Duodenal mucosa (tissue), 2 donors: ENCODE measurements at regions not wholly inside any gene's neighbourhood (a gene's known extent, or its start where the extent isn't known, plus 50 kb on each side); places are given as distances from the start of the nearest gene placed in this dataset.

Experiments used
- H3K27ac ChIP-seq: one replicate; pipeline ENCODE4 v1.7.0; 2013; ENCODE audit warnings: low read depth, low read length
- H3K27me3 ChIP-seq, 2 donors: one replicate each; pipeline ENCODE4 v1.7.0; 2013; ENCODE audit warnings: low read length in 2 of 2, control low read depth in 1 of 2; ENCODE audit not compliant: insufficient read depth in 2 of 2, control insufficient read depth in 1 of 2
- H3K36me3 ChIP-seq, 2 donors: one replicate each; pipeline ENCODE4 v1.7.0; 2013; ENCODE audit warnings: low read length in 2 of 2, control low read depth in 1 of 2; ENCODE audit not compliant: insufficient read depth in 2 of 2, control insufficient read depth in 1 of 2
- H3K4me1 ChIP-seq, 2 donors: one replicate each; pipeline ENCODE4 v1.7.0; 2013; ENCODE audit warnings: low read length in 2 of 2, control low read depth in 1 of 2; ENCODE audit not compliant: insufficient read depth in 2 of 2, control insufficient read depth in 1 of 2
- H3K4me3 ChIP-seq, 2 donors: one replicate each; pipeline ENCODE4 v1.7.0; 2013; ENCODE audit warnings: low read length in 2 of 2, low read depth in 1 of 2
- H3K9ac ChIP-seq, 2 donors: one replicate each; pipeline ENCODE4 v1.7.0; 2013; ENCODE audit warnings: low read length in 2 of 2, low read depth in 1 of 2
- H3K9me3 ChIP-seq, 2 donors: one replicate each; pipeline ENCODE4 v1.7.0; 2013; ENCODE audit warnings: low read length in 2 of 2, control low read depth in 1 of 2; ENCODE audit not compliant: control insufficient read depth in 1 of 2

DNA sequence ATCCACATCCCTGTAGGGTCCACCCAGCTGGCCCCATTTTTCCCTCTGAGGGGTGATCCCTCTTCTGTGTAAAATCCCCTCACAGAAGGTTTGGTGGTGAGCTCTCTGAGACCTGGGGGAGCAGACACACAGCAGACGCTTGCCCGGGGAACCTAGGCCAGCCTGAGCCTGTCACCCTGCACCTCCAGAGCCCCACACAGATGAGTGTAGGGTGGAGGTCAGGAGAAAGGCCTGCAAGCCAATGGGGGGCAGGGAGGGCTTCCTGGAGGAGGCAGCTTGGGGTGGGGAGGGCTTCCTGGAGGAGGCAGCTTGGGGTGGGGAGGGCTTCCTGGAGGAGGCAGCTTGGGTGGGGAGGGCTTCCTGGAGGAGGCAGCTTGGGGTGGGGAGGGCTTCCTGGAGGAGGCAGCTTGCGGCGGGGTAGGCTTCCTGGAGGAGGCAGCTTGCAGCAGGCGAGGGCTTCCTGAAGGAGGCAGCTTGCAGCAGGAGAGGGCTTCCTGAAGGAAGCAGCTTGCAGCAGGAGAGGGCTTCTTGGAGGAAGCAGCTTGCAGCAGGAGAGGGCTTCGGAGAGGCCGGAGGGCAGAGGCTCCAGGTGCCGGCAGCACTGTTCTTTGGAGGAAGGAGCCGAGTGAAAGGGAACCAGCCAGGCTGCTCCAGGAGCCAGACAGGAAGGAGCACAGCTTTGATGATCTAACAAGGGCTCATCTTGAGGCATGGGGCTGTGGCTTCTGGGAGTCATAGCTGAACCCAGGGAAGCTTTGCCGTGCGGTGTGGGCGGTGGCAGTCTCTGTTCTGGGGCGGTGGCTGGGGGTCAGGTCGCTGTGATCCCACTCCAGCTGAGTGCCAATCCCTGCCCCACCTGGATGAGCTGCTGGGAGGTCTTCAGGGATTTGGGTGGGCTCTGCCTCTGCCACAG lies 83.7 kb upstream of the ZNF469 start:
- Histone ChIP-seq H3K27me3 (no peaks in the 10 kb centered on the region), H3K9ac (no peak overlapping the region), H3K4me3 (no peak overlapping the region), H3K27ac (no peak overlapping the region), H3K4me1 (no peaks in the 10 kb centered on the region), H3K9me3 (no peaks in the 10 kb centered on the region), H3K36me3 (no peaks in the 10 kb centered on the region)

- Histone ChIP-seq H3K27ac (no peak overlapping the region), H3K9me3 (no peaks in the 10 kb centered on the region), H3K4me3 (no peak overlapping the region), H3K4me1 (peaks cover 0 to 6% of the 10 kb centered on the region in 2 donors), H3K36me3 (no peaks in the 10 kb centered on the region), H3K27me3 (no peaks in the 10 kb centered on the region), H3K9ac (no peak overlapping the region)
Observed at GRCh38 chr16:88299751-88300462, 82.9 kb upstream of the ZNF469 start.

DNA sequence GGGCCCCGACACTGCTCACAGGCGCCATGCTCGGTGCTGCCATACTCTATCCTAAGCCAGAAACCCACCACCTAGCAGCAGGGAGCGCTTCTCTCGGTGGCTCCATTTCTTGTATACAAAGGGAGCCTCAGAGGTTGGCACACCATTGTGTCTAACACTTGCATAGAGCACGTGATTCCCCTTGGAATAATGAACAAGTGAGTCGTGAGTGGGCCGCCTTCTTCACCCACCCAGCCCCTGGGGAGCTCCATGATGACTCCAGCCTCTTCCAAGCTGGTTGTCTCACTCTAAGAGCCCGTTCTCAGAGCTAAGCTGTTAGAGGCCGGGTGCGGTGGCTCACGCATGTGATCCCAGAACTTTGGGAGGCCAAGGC lies 82.3 kb upstream of the ZNF469 start:
- no peaks in the 10 kb centered on the region for H3K27me3 ChIP-seq
- no peaks in the 10 kb centered on the region for H3K36me3 ChIP-seq
- no peak overlapping the region for H3K27ac ChIP-seq
- no peak overlapping the region for H3K9ac ChIP-seq
- H3K4me1 ChIP-seq, result peaks cover 0 to 11% of the 10 kb centered on the region in 2 donors
- peaks cover 3% of the 10 kb centered on the region in 2 donors for H3K9me3 ChIP-seq
- no peak overlapping the region for H3K4me3 ChIP-seq

GRCh38 chr16:88301431-88301830 lies 81.3 kb upstream of the ZNF469 start:
- Histone ChIP-seq H3K9me3 (peaks cover 4% of the 10 kb centered on the region in 2 donors), H3K9ac (no peak overlapping the region), H3K4me1 (peaks cover 0 to 13% of the 10 kb centered on the region in 2 donors), H3K27ac (no peak overlapping the region), H3K27me3 (no peaks in the 10 kb centered on the region), H3K4me3 (no peak overlapping the region), H3K36me3 (no peaks in the 10 kb centered on the region)

- H3K9me3 ChIP-seq, result peaks cover 4% of the 10 kb centered on the region in 2 donors
- H3K27me3 ChIP-seq, result no peaks in the 10 kb centered on the region
- H3K4me1 ChIP-seq, result peaks cover 0 to 13% of the 10 kb centered on the region in 2 donors
- H3K9ac ChIP-seq, result no peak overlapping the region
- no peak overlapping the region for H3K27ac ChIP-seq
- H3K36me3 ChIP-seq, result no peaks in the 10 kb centered on the region
- H3K4me3 ChIP-seq, result no peak overlapping the region
Observed at GRCh38 chr16:88301886-88302285, 80.9 kb upstream of the ZNF469 start.

GRCh38 chr16:88302666-88303065 lies 80.1 kb upstream of the ZNF469 start:
- Histone ChIP-seq H3K9me3 (peaks cover 4% of the 10 kb centered on the region in 2 donors), H3K27me3 (no peaks in the 10 kb centered on the region), H3K4me3 (no peak overlapping the region), H3K4me1 (peaks cover 0 to 13% of the 10 kb centered on the region in 2 donors), H3K27ac (no peak overlapping the region), H3K9ac (no peak overlapping the region), H3K36me3 (no peaks in the 10 kb centered on the region)

GRCh38 chr16:88303405-88303804 lies 79.4 kb upstream of the ZNF469 start:
- Histone ChIP-seq H3K36me3 (no peaks in the 10 kb centered on the region), H3K27me3 (no peaks in the 10 kb centered on the region), H3K27ac (no peak overlapping the region), H3K9ac (no peak overlapping the region), H3K9me3 (peaks cover 4% of the 10 kb centered on the region in 2 donors), H3K4me1 (peaks cover 0 to 13% of the 10 kb centered on the region in 2 donors), H3K4me3 (no peak overlapping the region)

DNA sequence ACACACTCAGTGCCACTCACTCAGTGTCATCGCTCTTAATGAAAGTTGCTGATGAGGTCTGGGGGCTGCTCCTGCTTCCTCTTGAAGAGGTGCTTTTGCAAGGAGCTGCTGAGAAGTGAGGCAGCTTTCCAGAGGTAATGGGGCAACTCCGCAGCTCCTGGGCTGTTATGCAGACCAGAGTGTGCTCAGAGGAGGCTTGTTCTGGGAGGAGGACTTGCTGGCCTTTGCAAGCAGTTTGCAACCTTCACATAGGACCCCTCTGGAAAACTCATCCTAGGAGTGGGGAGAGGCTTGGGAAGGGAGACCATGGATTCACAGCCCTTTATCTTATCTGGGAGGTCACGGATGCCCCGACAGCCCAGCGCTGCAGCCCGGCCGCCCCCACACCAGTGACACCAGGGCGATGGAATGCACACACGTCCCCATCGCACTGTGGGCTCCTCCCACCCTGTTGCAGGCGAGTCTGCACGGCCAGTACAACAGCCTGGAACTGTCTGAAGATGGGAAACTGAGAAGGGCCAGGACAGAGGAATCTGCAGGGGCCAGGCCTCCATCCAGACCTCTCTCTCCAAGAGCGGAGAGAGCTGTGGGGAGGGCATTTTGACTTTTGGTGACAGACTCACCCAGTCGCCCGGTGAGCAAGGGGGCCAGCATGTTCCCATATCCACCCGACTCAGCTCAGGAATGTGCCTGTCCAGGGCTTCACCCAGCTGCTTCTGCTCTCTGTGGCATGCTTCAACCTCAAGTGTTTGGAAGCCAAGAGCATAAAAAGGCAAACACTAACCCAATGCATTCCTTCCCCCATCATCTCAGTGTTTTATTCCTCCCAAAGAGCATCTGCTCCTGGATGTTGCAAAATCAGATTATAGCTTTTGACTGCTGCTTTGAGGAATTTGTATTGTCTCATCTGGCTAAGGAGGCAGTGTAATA lies 78.6 kb upstream of the ZNF469 start:
- Histone ChIP-seq H3K4me3 (no peak overlapping the region), H3K4me1 (peaks cover 0 to 13% of the 10 kb centered on the region in 2 donors), H3K27ac (no peak overlapping the region), H3K36me3 (no peaks in the 10 kb centered on the region), H3K9ac (no peak overlapping the region), H3K9me3 (peaks cover 4% of the 10 kb centered on the region in 2 donors), H3K27me3 (no peaks in the 10 kb centered on the region)

DNA sequence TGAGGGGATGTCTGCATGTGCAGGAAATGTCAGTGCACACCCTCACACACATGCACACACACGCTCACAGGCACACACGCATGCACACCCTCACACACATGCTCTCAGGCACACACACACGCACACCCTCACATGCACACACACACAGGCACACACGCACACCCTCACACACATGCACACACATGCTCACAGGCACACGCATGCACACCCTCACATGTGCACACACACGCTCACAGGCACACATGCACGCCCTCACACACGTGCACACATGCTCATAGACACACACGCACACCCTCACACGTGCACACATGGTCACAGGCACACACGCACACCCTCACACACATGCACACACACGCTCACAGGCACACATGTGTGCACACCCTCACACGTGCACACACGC lies 77.6 kb upstream of the ZNF469 start:
- H3K9me3 ChIP-seq, result peaks cover 4% of the 10 kb centered on the region in 2 donors
- H3K9ac ChIP-seq, result no peak overlapping the region
- no peak overlapping the region for H3K27ac ChIP-seq
- H3K4me1 ChIP-seq, result peaks cover 0 to 13% of the 10 kb centered on the region in 2 donors
- H3K4me3 ChIP-seq, result no peak overlapping the region
- no peaks in the 10 kb centered on the region for H3K27me3 ChIP-seq
- no peaks in the 10 kb centered on the region for H3K36me3 ChIP-seq
